Keratinocyte (primary cell): ENCODE measurements at regions not wholly inside any gene's neighbourhood (a gene's known extent, or its start where the extent isn't known, plus 50 kb on each side); places are given as distances from the start of the nearest gene placed in this dataset.

Experiments used
- DNase-seq: peaks from one replicate; pipeline ENCODE4 v3.0.0-alpha.2; 2011; ENCODE audit warnings: low read depth, missing footprints, low spot score
- FAIRE-seq: peaks from 2 replicates; lab custom pipeline; 2011; peaks lifted over from hg19 to GRCh38; lab: Jason Lieb, UNC
- H2AFZ ChIP-seq: 2 replicates; pipeline ENCODE4 v1.6.0; 2012; ENCODE audit warnings: low read length, control low read depth, inconsistent platforms; ENCODE audit not compliant: control insufficient read depth
- H3K27ac ChIP-seq: 2 replicates; pipeline ENCODE4 v1.5.1; 2011; ENCODE audit warnings: low read length; ENCODE audit not compliant: control insufficient read depth, insufficient read depth
- H3K27me3 ChIP-seq: 3 replicates; pipeline ENCODE4 v1.6.0; 2011; ENCODE audit warnings: low read length; ENCODE audit not compliant: control insufficient read depth, insufficient read depth; ENCODE audit errors: extremely low read depth
- H3K36me3 ChIP-seq, 2 experiments: 2 replicates in 1 of 2; 3 replicates in 1 of 2; pipeline ENCODE4 v1.5.1; 2011; ENCODE audit warnings: low read length in 2 of 2, mild to moderate bottlenecking in 1 of 2; ENCODE audit not compliant: control insufficient read depth in 2 of 2, insufficient read depth in 2 of 2; ENCODE audit errors: extremely low read depth in 1 of 2
- H3K4me1 ChIP-seq: 3 replicates; pipeline ENCODE4 v1.5.1; 2011; ENCODE audit warnings: low read length; ENCODE audit not compliant: control insufficient read depth, insufficient read depth; ENCODE audit errors: extremely low read depth
- H3K4me2 ChIP-seq: 3 replicates; pipeline ENCODE4 v1.6.0; 2011; ENCODE audit warnings: low read depth, low read length; ENCODE audit not compliant: control insufficient read depth, insufficient read depth; ENCODE audit errors: extremely low read depth
- H3K4me3 ChIP-seq, 3 experiments: fragments of 200-600 bp in 1 of 3; sonication (generic) in 1 of 3; 2 replicates in 2 of 3; 3 replicates in 1 of 3; pipeline ENCODE4 v1.5.1; 2011 to 2016; ENCODE audit warnings: low read length in 3 of 3, mild to moderate bottlenecking in 3 of 3, control low read depth in 2 of 3, inconsistent platforms in 1 of 3, low read depth in 1 of 3, mixed read lengths in 1 of 3, mixed run types in 1 of 3, moderate library complexity in 1 of 3; ENCODE audit not compliant: control insufficient read depth in 2 of 3, insufficient read depth in 2 of 3; ENCODE audit errors: extremely low read depth in 1 of 3
- H3K79me2 ChIP-seq: 2 replicates; pipeline ENCODE4 v1.6.0; 2012; ENCODE audit warnings: low read length; ENCODE audit not compliant: control insufficient read depth, insufficient read depth
- H3K9ac ChIP-seq: 3 replicates; pipeline ENCODE4 v1.6.0; 2011; ENCODE audit warnings: low read length; ENCODE audit not compliant: control insufficient read depth, insufficient read depth; ENCODE audit errors: extremely low read depth
- H3K9me1 ChIP-seq: 3 replicates; pipeline ENCODE4 v1.6.0; 2011; ENCODE audit warnings: low read length; ENCODE audit not compliant: control insufficient read depth, insufficient read depth; ENCODE audit errors: extremely low read depth
- H3K9me3 ChIP-seq: 2 replicates; pipeline ENCODE4 v1.5.1; 2012; ENCODE audit warnings: low read depth, low read length; ENCODE audit not compliant: control insufficient read depth
- H4K20me1 ChIP-seq: 3 replicates; pipeline ENCODE4 v1.6.0; 2011; ENCODE audit warnings: low read length; ENCODE audit not compliant: control insufficient read depth, insufficient read depth; ENCODE audit errors: extremely low read depth
- CTCF ChIP-seq, 3 experiments: IDR thresholded peaks in 1 of 3; conservative IDR thresholded peaks in 1 of 3; optimal IDR thresholded peaks in 1 of 3; 2 replicates in 2 of 3; 3 replicates in 1 of 3; pipeline versions ENCODE3 to v1.5.1; 2011; ENCODE audit warnings: low read length in 3 of 3, mild to moderate bottlenecking in 3 of 3, moderate library complexity in 2 of 3, control low read depth in 1 of 3, inconsistent platforms in 1 of 3; ENCODE audit not compliant: insufficient read depth in 2 of 3; ENCODE audit errors: extremely low read depth in 1 of 3
- EZH2 ChIP-seq: IDR thresholded peaks from one replicate; pipeline ENCODE4 v1.6.1; 2012; ENCODE audit warnings: inconsistent platforms, mild to moderate bottlenecking, low read length, moderate library complexity
- dilution Hi-C: fragments of 300-500 bp; cut with MboI; formaldehyde crosslinking; loops from one replicate; pipeline ENCODE4 v1.7.0; 2020; ENCODE audit warnings: low sequenced_read_pairs; ENCODE audit not compliant: extremely low pct_ligation_motif_present

- Histone ChIP-seq H4K20me1 (no peaks in the 10 kb centered on the region), H3K4me2 (no peak overlapping the region), H3K9ac (no peak overlapping the region), H3K79me2 (no peaks in the 10 kb centered on the region), H2AFZ (no peak overlapping the region), H3K27me3 (no peaks in the 10 kb centered on the region), H3K9me3 (no peaks in the 10 kb centered on the region), H3K36me3 (no peaks in the 10 kb centered on the region), H3K4me3 (no peak overlapping the region), H3K9me1 (no peaks in the 10 kb centered on the region), H3K27ac (no peak overlapping the region), H3K4me1 (no peaks in the 10 kb centered on the region)
- TF ChIP-seq EZH2 (no peak), CTCF (optimal IDR thresholded peaks at IDR 0.05 in 1 of 3, IDR thresholded peaks at IDR 0.05 in 1 of 3, conservative IDR thresholded peaks at IDR 0.05 in 1 of 3; ENCODE audit: extremely low read depth in 1 of 3, insufficient read depth in 2 of 3, low read length in 3 of 3) (no peak)
- DNase-seq (no peak), FAIRE-seq (no peak)
- dilution Hi-C loops = no loop called here
Measured at GRCh38 chr14:86543521-86543920, 1013.6 kb downstream of the FLRT2 start.

- dilution Hi-C loops = no loop called here
- TF ChIP-seq CTCF (optimal IDR thresholded peaks at IDR 0.05 in 1 of 3, IDR thresholded peaks at IDR 0.05 in 1 of 3, conservative IDR thresholded peaks at IDR 0.05 in 1 of 3; ENCODE audit: extremely low read depth in 1 of 3, insufficient read depth in 2 of 3, low read length in 3 of 3) (no peak), EZH2 (no peak)
- no peak overlapping the region for H3K4me2 ChIP-seq
- H3K9me3 ChIP-seq = no peaks in the 10 kb centered on the region
- FAIRE-seq (no peak), DNase-seq (no peak)
- H4K20me1 ChIP-seq = no peaks in the 10 kb centered on the region
- no peak overlapping the region for H2AFZ ChIP-seq
- no peaks in the 10 kb centered on the region for H3K27me3 ChIP-seq
- no peak overlapping the region for H3K4me3 ChIP-seq
- no peak overlapping the region for H3K27ac ChIP-seq
- H3K4me1 ChIP-seq = no peaks in the 10 kb centered on the region
- H3K9ac ChIP-seq = no peak overlapping the region
- H3K9me1 ChIP-seq = no peaks in the 10 kb centered on the region
- H3K79me2 ChIP-seq = no peaks in the 10 kb centered on the region
- no peaks in the 10 kb centered on the region for H3K36me3 ChIP-seq
Measured at GRCh38 chr14:86541972-86542371, 1012.0 kb downstream of the FLRT2 start.
